Naive thymus-derived CD4-positive, alpha-beta T cell (primary cell): ENCODE measurements at regions not wholly inside any gene's neighbourhood (a gene's known extent, or its start where the extent isn't known, plus 50 kb on each side); places are given as distances from the start of the nearest gene placed in this dataset.

Experiments used
- ATAC-seq: fragments of 150-1000 bp; cut with Tn5 transposase; 2 replicates; pipeline ENCODE4 v1.10.0; 2021; ENCODE audit warnings: mild to moderate bottlenecking, moderate library complexity
- CTCF ChIA-PET: fragments of 350-600 bp; sonication (Branson Sonifier 250); formaldehyde crosslinking; loops from one replicate; lab custom pipeline; 2021; ENCODE audit warnings: antibody characterized with exemption; lab: Charles Lee
- POLR2A ChIA-PET: fragments of 350-600 bp; sonication (Branson Sonifier 250); formaldehyde crosslinking; loops from one replicate; lab custom pipeline; 2021; ENCODE audit warnings: antibody characterized with exemption, inconsistent platforms; lab: Charles Lee
- DNase-seq, 9 donors: peaks; one replicate each; pipeline versions ENCODE4 v3.0.0 to v3.0.0-alpha.2; 2020 to 2022; ENCODE audit warnings: mixed read lengths in 1 of 9
- H3K27ac ChIP-seq: one replicate; pipeline ENCODE4 v1.7.0; 2013; ENCODE audit warnings: mild to moderate bottlenecking, low read depth, low read length, moderate library complexity
- H3K27me3 ChIP-seq, 2 donors: one replicate each; pipeline ENCODE4 v1.7.0; 2013; ENCODE audit warnings: low read length in 2 of 2, mild to moderate bottlenecking in 2 of 2, moderate library complexity in 2 of 2; ENCODE audit not compliant: control insufficient read depth in 2 of 2, insufficient read depth in 2 of 2
- H3K36me3 ChIP-seq, 3 experiments: 1 replicate in 2 of 3; 2 replicates in 1 of 3; pipeline ENCODE4 v1.7.0; 2013; ENCODE audit warnings: low read length in 3 of 3, mild to moderate bottlenecking in 3 of 3, moderate library complexity in 1 of 3; ENCODE audit not compliant: insufficient read depth in 3 of 3, control insufficient read depth in 2 of 3
- H3K4me1 ChIP-seq, 2 donors: one replicate each; pipeline ENCODE4 v1.7.0; 2013; ENCODE audit warnings: low read length in 2 of 2, mild to moderate bottlenecking in 2 of 2, moderate library complexity in 1 of 2; ENCODE audit not compliant: control insufficient read depth in 2 of 2, insufficient read depth in 2 of 2
- H3K4me3 ChIP-seq: 2 replicates; pipeline ENCODE4 v1.7.0; 2013; ENCODE audit warnings: mild to moderate bottlenecking, low read length
- H3K9me3 ChIP-seq, 3 experiments: 1 replicate in 2 of 3; 2 replicates in 1 of 3; pipeline ENCODE4 v1.7.0; 2013; ENCODE audit warnings: low read length in 3 of 3; ENCODE audit not compliant: control insufficient read depth in 2 of 3
- H3K27ac Mint-ChIP-seq, 9 donors: one replicate each; pipeline ENCODE4 v1.8.0; 2020 to 2022; ENCODE audit warnings: mixed read lengths in 9 of 9, mild to moderate bottlenecking in 8 of 9, moderate library complexity in 5 of 9, inconsistent platforms in 2 of 9
- H3K27me3 Mint-ChIP-seq, 5 donors: one replicate each; pipeline ENCODE4 v1.8.0; 2021 to 2022; ENCODE audit warnings: mixed read lengths in 5 of 5, mild to moderate bottlenecking in 1 of 5
- H3K36me3 Mint-ChIP-seq, 5 donors: one replicate each; pipeline ENCODE4 v1.8.0; 2020 to 2022; ENCODE audit warnings: mixed read lengths in 5 of 5, mild to moderate bottlenecking in 3 of 5, inconsistent platforms in 1 of 5
- H3K4me1 Mint-ChIP-seq, 7 donors: one replicate each; pipeline ENCODE4 v1.8.0; 2020 to 2022; ENCODE audit warnings: mixed read lengths in 7 of 7, mild to moderate bottlenecking in 3 of 7, inconsistent platforms in 1 of 7
- H3K4me3 Mint-ChIP-seq, 10 donors: one replicate each; pipeline ENCODE4 v1.8.0; 2020 to 2022; ENCODE audit warnings: mild to moderate bottlenecking in 10 of 10, mixed read lengths in 10 of 10, moderate library complexity in 6 of 10, inconsistent platforms in 2 of 10
- H3K9me3 Mint-ChIP-seq, 11 donors: one replicate each; pipeline ENCODE4 v1.8.0; 2020 to 2022; ENCODE audit warnings: mixed read lengths in 11 of 11, mild to moderate bottlenecking in 4 of 11, inconsistent platforms in 1 of 11, moderate library complexity in 1 of 11
- intact Hi-C, 2 donors: fragments of 100-400 bp; cut with micrococcal nuclease; formaldehyde crosslinking; loops; one replicate each; pipeline ENCODE4 v1.15.1; 2023

- Mint-ChIP-seq H3K4me3 (no peak overlapping the region), H3K36me3 (no peaks in the 10 kb centered on the region), H3K27me3 (peaks cover 27 to 64% (median 36%) of the 10 kb centered on the region in 5 donors), H3K27ac (no peak overlapping the region), H3K9me3 (no peaks in the 10 kb centered on the region), H3K4me1 (peaks cover 25 to 64% (median 50%) of the 10 kb centered on the region in 7 donors)
- no peak overlapping the region for H3K4me3 ChIP-seq
- H3K27me3 ChIP-seq = peaks cover 0 to 11% of the 10 kb centered on the region in 2 donors
- intact Hi-C loops = no loop called here
- ChIA-PET POLR2A (no interaction called here), CTCF (no interaction called here)
- H3K4me1 ChIP-seq = peaks cover 8 to 44% of the 10 kb centered on the region in 2 donors
- DNase-seq (no peak), ATAC-seq (no peak)
- no peaks in the 10 kb centered on the region for H3K9me3 ChIP-seq
- no peak overlapping the region for H3K27ac ChIP-seq
- no peaks in the 10 kb centered on the region for H3K36me3 ChIP-seq
Observed at GRCh38 chr6:167703347-167703746, 123.4 kb upstream of the AFDN start.

GRCh38 chr6:167703781-167704180 lies 122.9 kb upstream of the AFDN start:
- intact Hi-C loops = loop anchor here in 1 of 2 donors (2.0 kb wide), 1 partner anchor 123 kb away; the partner anchor contains the start of gene AFDN
- no peak overlapping the region for H3K27ac Mint-ChIP-seq
- H3K4me3 ChIP-seq = no peak overlapping the region
- no peaks in the 10 kb centered on the region for H3K9me3 ChIP-seq
- CTCF ChIA-PET = interaction anchor here (0.7 kb wide), 1 partner anchor 24 kb away, joined by 5 read pairs; no protein-coding TSS in a partner anchor
- peaks cover 8 to 42% of the 10 kb centered on the region in 2 donors for H3K4me1 ChIP-seq
- no peak for DNase-seq
- peaks cover 0 to 2% (median 0%) of the 10 kb centered on the region in 11 donors for H3K9me3 Mint-ChIP-seq
- H3K4me3 Mint-ChIP-seq = no peak overlapping the region
- no peaks in the 10 kb centered on the region for H3K36me3 Mint-ChIP-seq
- no peak overlapping the region for H3K27ac ChIP-seq
- POLR2A ChIA-PET = no interaction called here
- no peaks in the 10 kb centered on the region for H3K36me3 ChIP-seq
- peaks cover 0 to 11% of the 10 kb centered on the region in 2 donors for H3K27me3 ChIP-seq
- H3K27me3 Mint-ChIP-seq = peaks cover 30 to 69% (median 40%) of the 10 kb centered on the region in 5 donors
- peaks cover 28 to 67% (median 53%) of the 10 kb centered on the region in 7 donors for H3K4me1 Mint-ChIP-seq
- no peak for ATAC-seq

- H3K27me3 ChIP-seq = peaks cover 0 to 11% of the 10 kb centered on the region in 2 donors
- no peak overlapping the region for H3K27ac ChIP-seq
- Mint-ChIP-seq H3K27ac (peak overlapping the region in 1 of 9 donors; percentile 52), H3K9me3 (peaks cover 0 to 2% (median 0%) of the 10 kb centered on the region in 11 donors), H3K27me3 (peaks cover 37 to 75% (median 47%) of the 10 kb centered on the region in 5 donors), H3K4me3 (peak overlapping the region in 1 of 10 donors; percentile 81), H3K4me1 (peaks cover 29 to 67% (median 53%) of the 10 kb centered on the region in 7 donors), H3K36me3 (no peaks in the 10 kb centered on the region)
- CTCF ChIA-PET = interaction anchor here (0.7 kb wide), 1 partner anchor 25 kb away, joined by 5 read pairs; no protein-coding TSS in a partner anchor
- intact Hi-C loops = loop anchor here in 1 of 2 donors (2.0 kb wide), 1 partner anchor 122 kb away; the partner anchor contains the start of gene AFDN
- no peaks in the 10 kb centered on the region for H3K36me3 ChIP-seq
- peaks cover 8 to 35% of the 10 kb centered on the region in 2 donors for H3K4me1 ChIP-seq
- DNase-seq (no peak), ATAC-seq (no peak)
- H3K4me3 ChIP-seq = no peak overlapping the region
- POLR2A ChIA-PET = no interaction called here
- no peaks in the 10 kb centered on the region for H3K9me3 ChIP-seq
Observed at GRCh38 chr6:167704396-167704901, 122.3 kb upstream of the AFDN start.

- H3K4me1 ChIP-seq = peaks cover 8 to 29% of the 10 kb centered on the region in 2 donors
- CTCF ChIA-PET = no interaction called here
- H3K27me3 ChIP-seq = peaks cover 0 to 11% of the 10 kb centered on the region in 2 donors
- Mint-ChIP-seq H3K4me1 (peaks cover 25 to 59% (median 45%) of the 10 kb centered on the region in 7 donors), H3K9me3 (peaks cover 0 to 2% (median 0%) of the 10 kb centered on the region in 11 donors), H3K27ac (peak overlapping the region in 2 of 9 donors; percentile 14 to 39), H3K36me3 (no peaks in the 10 kb centered on the region), H3K4me3 (peak overlapping the region in 8 of 10 donors; percentile 25 to 81 (median 48)), H3K27me3 (peaks cover 38 to 82% (median 53%) of the 10 kb centered on the region in 5 donors)
- POLR2A ChIA-PET = no interaction called here
- ATAC-seq (no peak), DNase-seq (no peak)
- no peak overlapping the region for H3K4me3 ChIP-seq
- intact Hi-C loops = loop anchor here (2.0 to 5.0 kb wide), 2 partner anchors 122 kb away; partner anchors contain the start of gene AFDN (in 2 of the 2)
- H3K9me3 ChIP-seq = no peaks in the 10 kb centered on the region
- H3K36me3 ChIP-seq = no peaks in the 10 kb centered on the region
- H3K27ac ChIP-seq = no peak overlapping the region
Observed at GRCh38 chr6:167705211-167705750, 121.4 kb upstream of the AFDN start.

GRCh38 chr6:167706313-167707109 lies 120.2 kb upstream of the AFDN start:
- no peaks in the 10 kb centered on the region for H3K9me3 ChIP-seq
- H3K27me3 Mint-ChIP-seq = peaks cover 44 to 82% (median 59%) of the 10 kb centered on the region in 5 donors
- H3K4me1 Mint-ChIP-seq = peaks cover 25 to 48% (median 40%) of the 10 kb centered on the region in 7 donors
- H3K36me3 ChIP-seq = no peaks in the 10 kb centered on the region
- intact Hi-C loops = loop anchor here (1.0 to 5.0 kb wide), 2 partner anchors 7 to 121 kb away; partner anchors contain the start of gene AFDN (in 1 of the 2)
- no peaks in the 10 kb centered on the region for H3K36me3 Mint-ChIP-seq
- H3K9me3 Mint-ChIP-seq = peaks cover 0 to 2% (median 0%) of the 10 kb centered on the region in 11 donors
- ChIA-PET POLR2A (interaction anchor here (0.6 kb wide), 1 partner anchor 356 kb away, joined by 9 read pairs; no protein-coding TSS in a partner anchor), CTCF (no interaction called here)
- peak overlapping the region in 7 of 9 donors; percentile 42 to 84 (median 75) for H3K27ac Mint-ChIP-seq
- H3K27me3 ChIP-seq = peaks cover 0 to 11% of the 10 kb centered on the region in 2 donors
- DNase-seq = peak; percentile 20 to 80 (median 75)
- H3K27ac ChIP-seq = no peak overlapping the region
- peak; percentile 89 for ATAC-seq
- H3K4me1 ChIP-seq = peaks cover 8 to 27% of the 10 kb centered on the region in 2 donors
- H3K4me3 Mint-ChIP-seq = peak overlapping the region; percentile 60 to 81 (median 66)
- H3K4me3 ChIP-seq = no peak overlapping the region
